DMS79 (cell line): ENCODE measurements at regions not wholly inside any gene's neighbourhood (a gene's known extent, or its start where the extent isn't known, plus 50 kb on each side); places are given as distances from the start of the nearest gene placed in this dataset.

ENCODE experiments used
- DNase-seq: peaks from one replicate; lab custom pipeline; 2025; lab: John Stamatoyannopoulos, UW

- DNase-seq, result no peak
Measured at GRCh38 chr16:86632206-86632605, 53.9 kb downstream of the FOXL1 start.

GRCh38 chr16:86632944-86633343 lies 54.6 kb downstream of the FOXL1 start:
- no peak for DNase-seq

DNA sequence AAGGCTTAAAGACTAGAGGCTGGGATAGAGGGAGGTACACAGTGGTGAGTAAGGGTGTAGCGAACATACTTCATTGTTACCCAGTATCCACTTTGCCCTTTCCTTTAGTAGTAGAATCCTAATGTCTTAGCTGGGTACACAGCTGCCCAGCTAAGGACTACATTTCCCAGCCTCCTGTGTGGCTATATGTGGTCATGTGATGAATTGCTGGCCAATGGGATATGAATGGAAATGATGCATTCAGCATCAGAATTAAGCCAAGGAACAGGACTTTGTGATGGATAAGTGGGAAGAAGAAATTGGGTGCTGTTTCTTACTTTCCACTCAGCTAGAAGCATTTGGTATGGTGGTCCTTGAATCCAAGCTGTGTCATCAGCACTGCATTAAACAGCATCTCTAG lies 55.9 kb downstream of the FOXL1 start:
- no peak for DNase-seq

DNA sequence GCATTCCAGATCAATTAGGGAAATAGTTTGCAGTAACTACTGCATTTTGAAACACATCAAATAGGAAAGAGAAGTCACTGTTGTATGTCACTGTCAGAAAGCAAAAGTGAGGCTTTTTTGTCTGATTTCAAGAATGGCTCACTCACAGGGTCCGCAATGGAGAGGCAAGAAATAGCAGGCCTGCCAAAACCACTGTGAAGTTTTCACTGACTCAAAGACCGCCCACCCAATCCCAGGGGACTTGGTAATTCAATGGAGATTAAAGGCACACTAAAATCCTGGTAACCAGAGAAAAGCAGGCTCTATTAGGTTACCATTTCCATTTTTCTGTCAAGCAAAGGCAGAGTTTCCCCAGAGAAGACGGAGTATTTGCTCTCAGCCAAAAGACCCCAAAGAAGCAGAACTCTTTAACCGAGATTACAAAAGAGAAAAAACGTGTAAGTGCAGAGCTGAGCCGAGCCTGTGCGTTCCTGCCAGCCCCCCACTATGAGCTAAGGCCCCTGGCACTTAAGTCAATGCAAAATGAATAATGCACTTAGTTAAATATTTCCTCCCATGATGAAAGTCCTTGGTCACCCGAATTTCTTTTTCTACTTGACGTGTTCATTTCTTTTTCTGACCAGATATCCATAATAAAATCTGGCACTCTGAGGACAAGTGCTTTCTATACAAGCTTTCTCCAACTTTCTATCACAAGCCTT lies 57.0 kb downstream of the FOXL1 start:
- DNase-seq, result no peak

GRCh38 chr16:86635926-86636325 lies 57.6 kb downstream of the FOXL1 start:
- DNase-seq, result no peak

GRCh38 chr16:86637744-86638143 lies 59.4 kb downstream of the FOXL1 start:
- DNase-seq, result no peak

GRCh38 chr16:86638642-86639041 lies 60.3 kb downstream of the FOXL1 start:
- no peak for DNase-seq

DNA sequence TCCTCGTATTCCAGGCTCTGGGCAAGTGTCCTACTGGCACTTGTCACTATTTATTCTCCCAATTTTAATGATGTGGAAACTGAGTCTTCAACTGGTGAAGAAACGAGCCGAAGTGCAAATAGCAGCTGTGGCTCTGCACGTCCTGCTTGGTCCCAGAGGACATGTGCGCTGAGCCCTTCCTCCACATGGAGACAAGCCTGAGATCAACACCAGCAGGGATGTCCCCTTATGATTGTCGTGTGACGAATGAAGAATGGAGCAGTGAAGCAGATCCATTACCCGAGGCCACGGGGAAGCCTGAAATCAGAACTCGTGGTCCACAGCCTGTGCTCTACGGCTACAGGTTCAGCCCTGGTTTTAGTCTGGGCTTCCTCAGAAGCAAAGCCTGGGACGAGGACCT lies 61.0 kb downstream of the FOXL1 start:
- no peak for DNase-seq

DNA sequence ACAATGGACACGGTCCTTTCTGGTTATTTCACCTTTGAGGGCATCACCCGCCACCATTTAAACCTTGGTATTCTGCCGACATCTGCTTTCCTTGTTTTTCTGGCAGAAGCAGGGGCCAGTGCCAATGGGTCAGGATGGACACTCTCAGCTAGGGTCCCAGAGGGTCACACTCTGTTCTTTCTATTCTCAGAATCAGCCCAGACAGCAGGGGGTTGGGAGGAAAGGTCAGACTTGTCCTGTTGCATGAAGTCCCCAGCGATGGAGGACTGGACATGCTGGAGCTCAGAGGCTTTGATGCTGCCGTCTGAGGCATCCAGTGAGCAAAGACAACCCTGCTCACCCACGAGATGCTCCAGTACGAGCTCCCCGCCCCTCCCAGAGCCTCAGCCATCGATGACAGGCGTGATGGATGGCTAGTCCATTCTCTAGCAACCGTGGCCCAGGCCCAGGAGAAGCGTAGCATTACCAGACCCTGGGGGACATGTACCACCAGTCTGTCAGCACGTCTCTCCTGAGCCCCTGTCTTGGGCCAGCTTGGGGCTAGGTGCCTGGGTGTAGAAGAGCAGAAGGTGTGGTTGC lies 62.0 kb downstream of the FOXL1 start:
- DNase-seq, result no peak

DNA sequence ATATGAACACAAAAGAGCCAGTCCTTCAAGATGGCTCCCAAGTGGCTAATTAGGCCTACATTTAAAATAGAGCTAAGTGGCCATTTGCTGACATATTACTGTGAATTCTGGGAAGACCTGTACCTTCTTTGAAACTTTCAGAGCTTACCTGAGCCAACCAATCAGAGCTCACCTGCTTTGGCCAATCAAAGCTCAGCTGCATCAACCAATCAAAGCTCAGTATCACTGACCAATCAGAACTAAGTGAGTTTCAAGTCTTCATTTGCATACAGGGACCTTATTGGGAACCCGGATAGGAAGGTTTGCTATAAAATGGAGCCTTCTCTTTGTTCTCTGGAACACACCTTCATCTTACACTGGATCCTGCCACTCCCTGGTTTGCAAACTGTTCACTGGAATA lies 63.7 kb downstream of the FOXL1 start:
- DNase-seq, result no peak

DNA sequence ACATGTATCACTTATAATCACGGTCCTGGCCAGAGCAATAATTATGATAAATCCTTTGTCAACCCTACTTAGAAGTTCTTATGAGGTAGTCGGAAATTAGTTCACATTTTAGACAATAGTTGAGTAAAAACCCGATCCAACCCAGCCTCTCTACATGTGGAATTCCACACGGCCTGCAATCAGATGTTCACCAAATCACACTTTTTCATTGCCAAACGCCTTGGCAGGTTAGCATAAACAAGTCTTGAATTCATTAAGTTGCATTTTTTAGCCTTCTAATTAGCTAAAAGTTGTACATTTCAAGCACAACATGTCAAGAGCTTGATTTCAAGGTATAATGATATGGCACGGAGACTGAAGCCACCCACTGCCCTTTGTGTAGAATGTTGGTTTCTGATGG lies 65.3 kb downstream of the FOXL1 start:
- no peak for DNase-seq

DNA sequence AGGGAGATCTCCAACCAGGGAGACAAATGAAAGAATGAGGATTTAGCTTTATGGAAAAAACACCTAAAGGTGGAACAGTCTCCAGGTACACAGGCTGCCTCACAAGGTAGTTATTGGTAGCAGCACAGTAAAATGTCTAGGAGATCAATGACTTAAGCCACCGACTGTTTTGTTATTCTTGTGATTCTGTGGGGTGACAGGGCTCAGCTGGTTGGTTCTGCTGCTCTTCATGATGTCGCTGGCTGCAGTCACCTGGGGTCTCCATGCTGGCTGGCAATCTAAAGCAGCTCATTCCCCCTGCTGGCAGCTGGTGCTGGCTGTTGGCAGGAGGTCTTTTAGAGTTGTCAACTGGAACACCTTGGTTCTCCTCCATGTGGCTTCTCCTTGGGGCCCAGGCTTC lies 69.2 kb downstream of the FOXL1 start:
- no peak for DNase-seq

DNA sequence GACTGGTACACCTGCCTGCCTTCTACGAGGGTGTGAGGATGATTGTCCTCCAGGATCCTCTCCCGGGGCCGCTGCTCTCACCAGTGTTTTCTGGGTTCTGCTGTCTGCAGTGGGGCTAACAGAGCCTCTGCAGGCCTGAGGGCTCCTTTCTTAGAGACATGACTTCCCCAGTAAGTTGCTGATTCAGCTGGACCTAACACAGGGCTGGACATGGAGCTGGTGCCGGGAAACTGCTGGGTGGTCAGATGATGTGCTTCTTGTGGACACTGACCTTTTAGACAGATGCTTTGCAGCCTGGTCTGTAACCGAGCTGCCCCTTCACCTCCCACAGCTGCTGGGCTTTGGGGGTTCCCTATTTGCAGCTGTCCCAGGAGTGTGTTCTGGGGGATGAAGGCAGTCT lies 71.5 kb downstream of the FOXL1 start:
- no peak for DNase-seq

GRCh38 chr16:86651013-86651627 lies 72.8 kb downstream of the FOXL1 start:
- no peak for DNase-seq

DNA sequence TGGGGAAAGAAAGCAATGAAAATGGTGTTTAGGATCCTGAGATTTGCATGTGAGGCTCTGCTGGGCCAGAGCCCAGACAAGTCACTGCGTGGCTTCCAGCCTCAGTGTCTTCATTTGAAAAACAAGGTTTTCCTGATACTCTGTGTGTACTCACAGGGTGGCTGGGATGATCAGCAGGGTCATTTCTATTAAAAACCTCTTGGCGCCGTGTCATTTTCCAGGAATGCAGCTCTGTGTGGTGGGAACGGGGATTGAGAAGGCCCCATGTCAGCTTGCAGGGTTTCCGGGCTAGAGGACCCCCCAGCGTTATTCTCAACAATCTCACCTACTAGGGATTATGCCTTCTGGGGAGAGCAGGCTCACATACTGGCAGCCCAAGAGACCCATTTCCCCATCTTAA lies 73.5 kb downstream of the FOXL1 start:
- no peak for DNase-seq

DNA sequence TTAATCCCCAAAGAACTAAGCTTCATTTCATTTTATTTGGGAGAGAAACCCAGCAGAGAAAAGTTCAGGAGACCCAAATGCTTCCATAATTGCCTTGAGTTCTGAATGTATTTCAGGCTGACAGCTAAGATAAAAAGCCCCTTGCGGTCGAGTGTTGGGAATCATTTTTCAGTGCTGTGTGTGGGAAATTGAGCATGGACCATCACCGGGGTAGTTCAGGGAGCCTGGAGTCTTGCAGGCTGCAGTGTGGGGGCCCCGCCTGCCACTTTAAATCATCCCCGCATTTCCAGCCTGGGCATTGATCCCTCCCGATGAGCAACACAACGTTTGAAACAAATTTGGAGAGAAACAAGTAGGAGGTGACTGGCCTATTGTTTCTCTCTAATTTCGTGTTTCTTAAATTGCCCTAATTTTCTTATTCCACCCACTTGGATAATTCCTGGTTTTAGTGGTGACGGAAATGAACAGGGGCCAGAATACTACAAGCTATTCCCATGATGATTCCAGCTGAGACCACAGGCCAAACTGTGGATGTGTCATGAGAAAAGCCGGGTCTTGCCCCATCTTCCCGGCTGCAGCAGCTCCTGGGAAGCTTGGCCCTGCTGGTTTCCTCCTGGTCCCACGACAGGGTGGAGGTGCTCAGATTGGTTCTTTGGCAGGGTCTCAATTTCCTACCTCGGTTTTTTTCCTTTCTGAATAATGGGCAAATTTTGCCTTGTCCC lies 75.1 kb downstream of the FOXL1 start:
- no peak for DNase-seq

GRCh38 chr16:86657972-86658371 lies 79.6 kb downstream of the FOXL1 start:
- DNase-seq, result no peak

- DNase-seq, result no peak
Measured at GRCh38 chr16:86660623-86661022, 82.3 kb downstream of the FOXL1 start.

GRCh38 chr16:86661706-86662105 lies 83.4 kb downstream of the FOXL1 start:
- no peak for DNase-seq

- DNase-seq, result no peak
Measured at GRCh38 chr16:86662195-86662594, 83.8 kb downstream of the FOXL1 start.

GRCh38 chr16:86662740-86663139 lies 84.4 kb downstream of the FOXL1 start:
- no peak for DNase-seq

DNA sequence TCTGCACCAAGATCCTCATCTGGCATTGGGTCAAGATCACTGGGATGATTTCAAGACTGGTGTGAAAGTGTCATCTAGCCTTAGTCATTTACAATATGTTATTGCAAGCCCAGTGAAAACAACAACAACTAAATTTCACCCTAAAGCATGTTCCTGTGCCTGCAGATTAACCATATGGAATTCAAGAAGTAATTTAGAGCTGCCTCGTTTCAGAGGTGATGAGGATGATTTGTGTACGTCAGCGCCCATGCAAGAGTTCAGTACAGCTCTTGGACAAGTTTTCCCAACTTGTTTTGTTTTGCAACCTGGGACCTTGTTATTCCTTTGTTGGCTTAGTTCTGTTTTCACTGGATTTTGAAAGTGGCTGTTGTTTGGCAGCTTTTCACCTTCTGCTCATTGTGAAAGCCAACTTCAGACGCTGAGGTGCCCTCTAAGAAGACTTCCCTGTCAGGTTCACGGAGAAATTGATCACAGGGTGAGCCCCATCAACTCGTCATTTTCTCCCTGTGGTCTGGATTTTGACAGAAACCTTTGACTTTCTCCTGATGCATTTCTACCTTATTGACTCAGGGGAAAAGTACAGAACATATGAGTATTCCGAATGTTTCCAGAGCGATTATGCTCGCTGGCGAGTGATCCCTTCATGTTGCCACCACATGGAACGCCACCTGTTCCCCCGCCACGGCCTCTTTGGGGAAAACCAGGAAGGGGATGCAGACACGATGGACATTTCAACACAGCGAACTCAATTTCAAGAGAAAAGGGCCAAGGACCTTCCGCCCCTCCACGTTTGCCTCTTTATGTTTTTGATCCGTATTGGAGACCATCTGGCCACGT lies 85.6 kb downstream of the FOXL1 start:
- no peak for DNase-seq
